GM18861 (cell line): ENCODE measurements at regions not wholly inside any gene's neighbourhood (a gene's known extent, or its start where the extent isn't known, plus 50 kb on each side); places are given as distances from the start of the nearest gene placed in this dataset.
"Not testable (repeated sequence)": the region's sequence is repeated elsewhere in the genome, so short reads cannot be mapped to it uniquely, and the experiment has no call there.

Experiments
- ATAC-seq: cut with Tn5 transposase; IDR thresholded peaks from one replicate; pipeline ENCODE4 v1.9.1; 2021; ENCODE audit not compliant: unreplicated experiment

- ATAC-seq = no peak
Observed at GRCh38 chr3:38966811-38967692, 84.7 kb downstream of the SCN11A start.

GRCh38 chr3:38964646-38965045 lies 87.1 kb downstream of the SCN11A start:
- no peak for ATAC-seq

- no peak for ATAC-seq
Observed at GRCh38 chr3:38964204-38964603, 87.5 kb downstream of the SCN11A start.

GRCh38 chr3:38960953-38961622 lies 90.7 kb downstream of the SCN11A start:
- peak; percentile 64 for ATAC-seq

- no peak for ATAC-seq
Observed at GRCh38 chr3:38960042-38960622, 91.6 kb downstream of the SCN11A start.

GRCh38 chr3:38958026-38958720 lies 93.6 kb downstream of the SCN11A start:
- no peak for ATAC-seq

- ATAC-seq = no peak
Observed at GRCh38 chr3:38957296-38957695, 94.4 kb downstream of the SCN11A start.

GRCh38 chr3:38952721-38953120 lies 99.0 kb downstream of the SCN11A start:
- no peak for ATAC-seq

- not testable (repeated sequence) for ATAC-seq
Observed at GRCh38 chr3:38951167-38951566, 100.6 kb downstream of the SCN11A start.

GRCh38 chr3:38950581-38950980 lies 101.2 kb downstream of the SCN11A start:
- ATAC-seq = no peak

- no peak for ATAC-seq
Observed at GRCh38 chr3:38949994-38950393, 101.8 kb downstream of the SCN11A start.

GRCh38 chr3:38940394-38940793 lies 111.3 kb downstream of the SCN11A start:
- ATAC-seq = no peak

GRCh38 chr3:38925351-38925750 lies 109.3 kb upstream of the SCN10A start:
- ATAC-seq = no peak

- no peak for ATAC-seq
Observed at GRCh38 chr3:38916706-38917105, 100.7 kb upstream of the SCN10A start.

GRCh38 chr3:38907426-38907825 lies 91.4 kb upstream of the SCN10A start:
- no peak for ATAC-seq

- no peak for ATAC-seq
Observed at GRCh38 chr3:38890426-38890825, 74.4 kb upstream of the SCN10A start.

GRCh38 chr3:38878646-38879045 lies 62.6 kb upstream of the SCN10A start:
- no peak for ATAC-seq
